GM12878 (cell line): ENCODE measurements at regions not wholly inside any gene's neighbourhood (a gene's known extent, or its start where the extent isn't known, plus 50 kb on each side); places are given as distances from the start of the nearest gene placed in this dataset.

Experiments used
- ATAC-seq: fragments of 200-7000 bp; cut with Tn5 transposase; 3 replicates; pipeline ENCODE4 v1.9.1; 2020; ENCODE audit warnings: mild to moderate bottlenecking, moderate library complexity
- BruUV-seq: library from RNA; stranded (reverse); fragments of 400-500 nt; replicated peaks from 2 replicates; lab custom pipeline; 2021; lab: Mats Ljungman, UMichigan
- CTCF ChIA-PET: fragments of 300-600 bp; sonication (Branson Sonifier 250); formaldehyde crosslinking; extraction: SDS; loops from one replicate; lab custom pipeline; 2021; ENCODE audit warnings: inconsistent platforms; lab: Yijun Ruan, JAX
- POLR2A ChIA-PET: fragments of 350-600 bp; formaldehyde crosslinking; extraction: SDS; loops from one replicate; lab custom pipeline; 2021; ENCODE audit warnings: inconsistent platforms; lab: Charles Lee
- RAD21 ChIA-PET: fragments of 300-600 bp; sonication (Branson Sonifier 250); formaldehyde crosslinking; loops from one replicate; lab custom pipeline; 2023; ENCODE audit warnings: antibody characterized with exemption; ENCODE audit not compliant: unreplicated experiment; lab: Charles Lee
- SMC1A ChIA-PET: fragments of 300-600 bp; sonication (Branson Sonifier 250); formaldehyde crosslinking; loops from one replicate; lab custom pipeline; 2023; ENCODE audit not compliant: unreplicated experiment, uncharacterized antibody; lab: Charles Lee
- DNase-seq: peaks from one replicate; pipeline ENCODE4 v3.0.0-alpha.2; 2011; ENCODE audit warnings: low read depth, low spot score
- FAIRE-seq: peaks from 3 replicates; lab custom pipeline; 2011; peaks lifted over from hg19 to GRCh38; lab: Jason Lieb, UNC
- H2AFZ ChIP-seq: 2 replicates; pipeline ENCODE4 v1.6.0; 2011; ENCODE audit warnings: low read depth, low read length, control low read depth; ENCODE audit not compliant: control insufficient read depth
- H3K27ac ChIP-seq: 2 replicates; pipeline ENCODE4 v1.5.1; 2011; ENCODE audit warnings: control low read depth; ENCODE audit not compliant: control insufficient read depth, insufficient read depth
- H3K27me3 ChIP-seq, 2 experiments: replicated peaks in 1 of 2; 2 replicates each; pipeline versions ENCODE4 v1.6.0 to v1.6.1; 2011; ENCODE audit warnings: low read length in 1 of 2; ENCODE audit not compliant: control insufficient read depth in 2 of 2, insufficient read depth in 2 of 2
- H3K36me3 ChIP-seq, 2 experiments: 2 replicates each; pipeline ENCODE4 v1.5.1; 2011; ENCODE audit warnings: low read length in 1 of 2; ENCODE audit not compliant: control insufficient read depth in 2 of 2, insufficient read depth in 2 of 2
- H3K4me1 ChIP-seq: 2 replicates; pipeline ENCODE4 v1.6.1; 2011; ENCODE audit warnings: mild to moderate bottlenecking, low read length, moderate library complexity, mixed read lengths; ENCODE audit not compliant: control insufficient read depth, insufficient read depth
- H3K4me2 ChIP-seq: 2 replicates; pipeline ENCODE4 v1.6.0; 2011; ENCODE audit warnings: control low read depth; ENCODE audit not compliant: control insufficient read depth, insufficient read depth
- H3K4me3 ChIP-seq: fragments of 200-600 bp; sonication (generic); 2 replicates; pipeline ENCODE4 v1.5.1; 2016
- H3K79me2 ChIP-seq: 2 replicates; pipeline ENCODE4 v1.6.0; 2011; ENCODE audit warnings: low read length; ENCODE audit not compliant: control insufficient read depth, insufficient read depth
- H3K9ac ChIP-seq: 2 replicates; pipeline ENCODE4 v1.8.0; 2011; ENCODE audit warnings: low read length, control low read depth, mixed read lengths; ENCODE audit not compliant: control insufficient read depth, insufficient read depth
- H3K9me3 ChIP-seq: replicated peaks from 3 replicates; pipeline ENCODE4 v1.5.1; 2011; ENCODE audit warnings: mild to moderate bottlenecking, low read length; ENCODE audit not compliant: control insufficient read depth, insufficient read depth
- H4K20me1 ChIP-seq: 2 replicates; pipeline ENCODE4 v1.6.0; 2011; ENCODE audit not compliant: control insufficient read depth, insufficient read depth
- CBX3 ChIP-seq: fragments of 200-600 bp; sonication (generic); IDR thresholded peaks from 2 replicates; pipeline ENCODE4 v1.6.1; 2016; ENCODE audit warnings: low read depth, borderline replicate concordance
- CEBPB ChIP-seq, 2 experiments: fragments of 150-350 bp in 1 of 2; IDR thresholded peaks; 2 replicates each; pipeline ENCODE4 v1.6.1; 2012 to 2014; ENCODE audit warnings: low read depth in 2 of 2, low read length in 2 of 2, borderline replicate concordance in 1 of 2, inconsistent platforms in 1 of 2
- DPF2 ChIP-seq: fragments of 450-650 bp; IDR thresholded peaks from 2 replicates; pipeline ENCODE4 v1.6.1; 2017; ENCODE audit warnings: mild to moderate bottlenecking
- GABPA ChIP-seq: IDR thresholded peaks from 2 replicates; pipeline ENCODE4 v1.6.1; 2014; ENCODE audit warnings: antibody characterized with exemption, low read depth, mild to moderate bottlenecking, inconsistent platforms
- MTA2 ChIP-seq: fragments of 450-650 bp; IDR thresholded peaks from 2 replicates; pipeline ENCODE4 v1.6.1; 2016; ENCODE audit warnings: low read depth, mild to moderate bottlenecking, moderate library complexity
- NR2F1 ChIP-seq: fragments of 450-650 bp; conservative IDR thresholded peaks from 2 replicates; pipeline ENCODE4 v1.6.1; 2017; ENCODE audit warnings: mild to moderate bottlenecking
- PAX8 ChIP-seq: fragments of 450-650 bp; IDR thresholded peaks from 2 replicates; pipeline ENCODE4 v1.6.1; 2017; ENCODE audit warnings: mild to moderate bottlenecking, moderate library complexity
- SMAD1 ChIP-seq: fragments of 450-650 bp; IDR thresholded peaks from 2 replicates; pipeline ENCODE4 v1.6.1; 2018; ENCODE audit warnings: mild to moderate bottlenecking, low read depth; ENCODE audit not compliant: partially characterized antibody
- SP1 ChIP-seq: IDR thresholded peaks from one replicate; pipeline ENCODE4 v1.6.1; 2011; ENCODE audit warnings: low read depth, low read length
- TAF1 ChIP-seq: IDR thresholded peaks from 2 replicates; pipeline ENCODE4 v1.6.1; 2011; ENCODE audit warnings: mild to moderate bottlenecking, low read depth, low read length, borderline replicate concordance
- WGBS: methylation state at CpG from one replicate; pipeline ENCODE4 v1.1.6; 2016; ENCODE audit warnings: low lambda C conversion rate; ENCODE audit not compliant: insufficient replicate concordance, insufficient coverage; ENCODE audit errors: missing lambda C conversion rate; 5-methylcytosine and 5-hydroxymethylcytosine counted together
- in situ Hi-C: fragments of 300-500 bp; cut with MboI; formaldehyde crosslinking; loops from 9 replicates; pipeline ENCODE4 v1.14.3; 2018; ENCODE audit warnings: mixed read lengths
- intact Hi-C: fragments of 100-400 bp; cut with micrococcal nuclease; formaldehyde crosslinking; loops from one replicate; pipeline ENCODE4 v1.14.2; 2022; ENCODE audit not compliant: unreplicated experiment
- TF ChIP-seq, protein P1 (sequence below): IDR thresholded peaks from 2 replicates; pipeline ENCODE4 v1.6.1; 2012; ENCODE audit warnings: low read depth, low read length, improper control_type of control experiment
- TF ChIP-seq, protein P2 (sequence below), 3 experiments: IDR thresholded peaks in 2 of 3; conservative IDR thresholded peaks in 1 of 3; 2 replicates each; pipeline ENCODE4 v1.5.1; 2011; ENCODE audit warnings: low read depth in 3 of 3, low read length in 3 of 3, mild to moderate bottlenecking in 3 of 3, control low read depth in 2 of 3, moderate library complexity in 2 of 3, inconsistent platforms in 1 of 3, mixed read lengths in 1 of 3; ENCODE audit not compliant: control insufficient read depth in 2 of 3, insufficient read depth in 1 of 3; ENCODE audit errors: extremely low read depth in 1 of 3
- TF ChIP-seq, protein P3 (sequence below): IDR thresholded peaks from 2 replicates; pipeline ENCODE4 v1.6.1; 2012; ENCODE audit warnings: low read depth, low read length, improper control_type of control experiment
- TF ChIP-seq, protein P4 (sequence below): fragments of 450-650 bp; IDR thresholded peaks from 2 replicates; pipeline ENCODE4 v1.6.1; 2016; ENCODE audit warnings: mild to moderate bottlenecking
- TF ChIP-seq, protein P5 (sequence below): IDR thresholded peaks from 2 replicates; pipeline ENCODE4 v1.6.1; 2011; ENCODE audit warnings: mild to moderate bottlenecking, low read depth, low read length, moderate library complexity; ENCODE audit not compliant: insufficient replicate concordance

DNA sequence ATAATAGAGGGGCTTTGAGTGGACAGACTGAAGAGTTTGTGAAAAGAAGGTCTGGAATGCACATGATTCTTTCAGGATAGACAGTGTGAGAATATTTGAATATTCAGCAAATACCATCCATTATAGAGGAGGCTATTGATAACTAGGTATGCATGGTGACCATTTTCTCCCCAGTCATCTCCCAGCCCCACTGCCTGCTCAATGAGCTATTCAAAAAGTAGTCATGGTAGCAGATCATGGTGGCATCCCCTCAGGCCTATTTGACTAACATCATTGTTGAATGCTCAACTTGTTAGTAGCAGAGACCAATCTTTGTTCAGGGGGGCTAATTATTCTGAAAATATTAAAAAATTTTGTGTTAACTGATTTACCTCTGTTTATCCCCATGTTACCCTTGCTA, 311.6 kb downstream of the S1PR1 start (continued):
- TF ChIP-seq, protein P1, sequence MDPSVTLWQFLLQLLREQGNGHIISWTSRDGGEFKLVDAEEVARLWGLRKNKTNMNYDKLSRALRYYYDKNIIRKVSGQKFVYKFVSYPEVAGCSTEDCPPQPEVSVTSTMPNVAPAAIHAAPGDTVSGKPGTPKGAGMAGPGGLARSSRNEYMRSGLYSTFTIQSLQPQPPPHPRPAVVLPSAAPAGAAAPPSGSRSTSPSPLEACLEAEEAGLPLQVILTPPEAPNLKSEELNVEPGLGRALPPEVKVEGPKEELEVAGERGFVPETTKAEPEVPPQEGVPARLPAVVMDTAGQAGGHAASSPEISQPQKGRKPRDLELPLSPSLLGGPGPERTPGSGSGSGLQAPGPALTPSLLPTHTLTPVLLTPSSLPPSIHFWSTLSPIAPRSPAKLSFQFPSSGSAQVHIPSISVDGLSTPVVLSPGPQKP: no peak
- TF ChIP-seq PAX8 (no peak), GABPA (no peak)

DNA sequence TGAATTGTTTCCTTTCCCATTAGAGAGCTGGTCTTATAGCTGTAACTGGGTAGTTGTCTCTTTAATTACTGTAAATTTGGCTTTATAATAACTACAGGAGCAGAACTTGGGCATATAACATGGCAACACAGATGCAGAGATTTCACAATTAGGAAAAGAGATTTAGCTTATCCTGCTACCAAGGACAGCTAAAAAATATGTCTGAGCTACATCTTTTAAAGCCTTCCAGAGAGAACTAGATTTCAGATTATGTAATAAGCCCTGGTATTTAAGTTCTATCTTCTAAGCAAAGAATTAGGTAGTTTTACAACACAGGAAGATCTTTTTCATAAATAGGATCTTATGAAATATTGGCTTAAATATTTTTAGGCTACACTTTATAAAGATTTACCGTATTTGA, 313.8 kb downstream of the S1PR1 start:
- no TSS peak for BruUV-seq
- POLR2A ChIA-PET: no interaction called here
- ATAC-seq (no peak), FAIRE-seq (no peak), DNase-seq (no peak)
- no peaks in the 10 kb centered on the region for H3K36me3 ChIP-seq
- 100% methylated on average over 1 of the region's 1 CpG for WGBS
- H3K79me2 ChIP-seq: no peaks in the 10 kb centered on the region
- SMC1A ChIA-PET: interaction anchor here (0.7 to 1.2 kb wide), 2 partner anchors 10 to 14 kb away, joined by 3 read pairs; no protein-coding TSS in a partner anchor
- in situ Hi-C loops: no loop called here
- RAD21 ChIA-PET: interaction anchor here (1.4 kb wide), 1 partner anchor 30 kb away, joined by 5 read pairs; no protein-coding TSS in a partner anchor
- H3K9ac ChIP-seq: no peak overlapping the region
- H3K9me3 ChIP-seq: no peaks in the 10 kb centered on the region
- no peaks in the 10 kb centered on the region for H4K20me1 ChIP-seq
- CTCF ChIA-PET: interaction anchor here (0.7 to 2.2 kb wide), 4 partner anchors 16 to 30 kb away, joined by 3 to 9 read pairs (median 5); no protein-coding TSS in a partner anchor
- no peaks in the 10 kb centered on the region for H3K4me1 ChIP-seq
- no peak overlapping the region for H3K4me2 ChIP-seq
- no peak overlapping the region for H2AFZ ChIP-seq
- intact Hi-C loops: no loop called here
- H3K27me3 ChIP-seq: no peaks in the 10 kb centered on the region
- H3K27ac ChIP-seq: no peak overlapping the region
- H3K4me3 ChIP-seq: no peak overlapping the region
- TF ChIP-seq, protein P2, sequence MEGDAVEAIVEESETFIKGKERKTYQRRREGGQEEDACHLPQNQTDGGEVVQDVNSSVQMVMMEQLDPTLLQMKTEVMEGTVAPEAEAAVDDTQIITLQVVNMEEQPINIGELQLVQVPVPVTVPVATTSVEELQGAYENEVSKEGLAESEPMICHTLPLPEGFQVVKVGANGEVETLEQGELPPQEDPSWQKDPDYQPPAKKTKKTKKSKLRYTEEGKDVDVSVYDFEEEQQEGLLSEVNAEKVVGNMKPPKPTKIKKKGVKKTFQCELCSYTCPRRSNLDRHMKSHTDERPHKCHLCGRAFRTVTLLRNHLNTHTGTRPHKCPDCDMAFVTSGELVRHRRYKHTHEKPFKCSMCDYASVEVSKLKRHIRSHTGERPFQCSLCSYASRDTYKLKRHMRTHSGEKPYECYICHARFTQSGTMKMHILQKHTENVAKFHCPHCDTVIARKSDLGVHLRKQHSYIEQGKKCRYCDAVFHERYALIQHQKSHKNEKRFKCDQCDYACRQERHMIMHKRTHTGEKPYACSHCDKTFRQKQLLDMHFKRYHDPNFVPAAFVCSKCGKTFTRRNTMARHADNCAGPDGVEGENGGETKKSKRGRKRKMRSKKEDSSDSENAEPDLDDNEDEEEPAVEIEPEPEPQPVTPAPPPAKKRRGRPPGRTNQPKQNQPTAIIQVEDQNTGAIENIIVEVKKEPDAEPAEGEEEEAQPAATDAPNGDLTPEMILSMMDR (IDR thresholded peaks at IDR 0.05 in 2 of 3, conservative IDR thresholded peaks at IDR 0.05 in 1 of 3; ENCODE audit: control insufficient read depth in 2 of 3, extremely low read depth in 1 of 3, insufficient read depth in 1 of 3, low read depth in 3 of 3, low read length in 3 of 3): no peak
- TF ChIP-seq MTA2: no peak
- no peak for TF ChIP-seq TAF1
- TF ChIP-seq NR2F1: no peak
- TF ChIP-seq, protein P3, sequence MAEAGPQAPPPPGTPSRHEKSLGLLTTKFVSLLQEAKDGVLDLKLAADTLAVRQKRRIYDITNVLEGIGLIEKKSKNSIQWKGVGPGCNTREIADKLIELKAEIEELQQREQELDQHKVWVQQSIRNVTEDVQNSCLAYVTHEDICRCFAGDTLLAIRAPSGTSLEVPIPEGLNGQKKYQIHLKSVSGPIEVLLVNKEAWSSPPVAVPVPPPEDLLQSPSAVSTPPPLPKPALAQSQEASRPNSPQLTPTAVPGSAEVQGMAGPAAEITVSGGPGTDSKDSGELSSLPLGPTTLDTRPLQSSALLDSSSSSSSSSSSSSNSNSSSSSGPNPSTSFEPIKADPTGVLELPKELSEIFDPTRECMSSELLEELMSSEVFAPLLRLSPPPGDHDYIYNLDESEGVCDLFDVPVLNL: no peak
- TF ChIP-seq, protein P4, sequence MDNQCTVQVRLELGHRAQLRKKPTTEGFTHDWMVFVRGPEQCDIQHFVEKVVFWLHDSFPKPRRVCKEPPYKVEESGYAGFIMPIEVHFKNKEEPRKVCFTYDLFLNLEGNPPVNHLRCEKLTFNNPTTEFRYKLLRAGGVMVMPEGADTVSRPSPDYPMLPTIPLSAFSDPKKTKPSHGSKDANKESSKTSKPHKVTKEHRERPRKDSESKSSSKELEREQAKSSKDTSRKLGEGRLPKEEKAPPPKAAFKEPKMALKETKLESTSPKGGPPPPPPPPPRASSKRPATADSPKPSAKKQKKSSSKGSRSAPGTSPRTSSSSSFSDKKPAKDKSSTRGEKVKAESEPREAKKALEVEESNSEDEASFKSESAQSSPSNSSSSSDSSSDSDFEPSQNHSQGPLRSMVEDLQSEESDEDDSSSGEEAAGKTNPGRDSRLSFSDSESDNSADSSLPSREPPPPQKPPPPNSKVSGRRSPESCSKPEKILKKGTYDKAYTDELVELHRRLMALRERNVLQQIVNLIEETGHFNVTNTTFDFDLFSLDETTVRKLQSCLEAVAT: no peak
- TF ChIP-seq CBX3: no peak
- TF ChIP-seq SP1: no peak
- TF ChIP-seq, protein P5, sequence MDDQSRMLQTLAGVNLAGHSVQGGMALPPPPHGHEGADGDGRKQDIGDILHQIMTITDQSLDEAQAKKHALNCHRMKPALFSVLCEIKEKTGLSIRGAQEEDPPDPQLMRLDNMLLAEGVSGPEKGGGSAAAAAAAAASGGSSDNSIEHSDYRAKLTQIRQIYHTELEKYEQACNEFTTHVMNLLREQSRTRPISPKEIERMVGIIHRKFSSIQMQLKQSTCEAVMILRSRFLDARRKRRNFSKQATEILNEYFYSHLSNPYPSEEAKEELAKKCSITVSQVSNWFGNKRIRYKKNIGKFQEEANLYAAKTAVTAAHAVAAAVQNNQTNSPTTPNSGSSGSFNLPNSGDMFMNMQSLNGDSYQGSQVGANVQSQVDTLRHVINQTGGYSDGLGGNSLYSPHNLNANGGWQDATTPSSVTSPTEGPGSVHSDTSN: no peak
- no peak for TF ChIP-seq SMAD1
- TF ChIP-seq CEBPB (IDR thresholded peaks at IDR 0.05; ENCODE audit: borderline replicate concordance in 1 of 2, low read depth in 2 of 2, low read length in 2 of 2): no peak
- no peak for TF ChIP-seq DPF2
